Parathyroid adenoma (tissue), 2 donors: ENCODE measurements at regions not wholly inside any gene's neighbourhood (a gene's known extent, or its start where the extent isn't known, plus 50 kb on each side); places are given as distances from the start of the nearest gene placed in this dataset.

ENCODE experiments used
- H2AFZ ChIP-seq: fragments of 300-600 bp; sonication (generic); one replicate; pipeline ENCODE4 v1.7.0; 2017; ENCODE audit warnings: antibody characterized with exemption, mild to moderate bottlenecking
- H3K27ac ChIP-seq: fragments of 300-600 bp; sonication (generic); one replicate; pipeline ENCODE4 v1.7.0; 2017
- H3K27me3 ChIP-seq: fragments of 300-600 bp; sonication (generic); one replicate; pipeline ENCODE4 v1.7.0; 2017; ENCODE audit warnings: low read length; ENCODE audit not compliant: control insufficient read depth, insufficient read depth
- H3K36me3 ChIP-seq: fragments of 300-600 bp; sonication (generic); one replicate; pipeline ENCODE4 v1.7.0; 2017; ENCODE audit warnings: low read length; ENCODE audit not compliant: control insufficient read depth, insufficient read depth
- H3K4me1 ChIP-seq: fragments of 300-600 bp; sonication (generic); one replicate; pipeline ENCODE4 v1.7.0; 2017; ENCODE audit warnings: control low read depth
- H3K4me2 ChIP-seq: fragments of 300-600 bp; sonication (generic); one replicate; pipeline ENCODE4 v1.7.0; 2017; ENCODE audit warnings: low read length
- H3K4me3 ChIP-seq: fragments of 300-600 bp; sonication (generic); one replicate; pipeline ENCODE4 v1.7.0; 2017; ENCODE audit warnings: low read depth, low read length
- H3K79me2 ChIP-seq: fragments of 300-600 bp; sonication (generic); one replicate; pipeline ENCODE4 v1.7.0; 2017; ENCODE audit warnings: control low read depth
- H3K9ac ChIP-seq: fragments of 300-600 bp; sonication (generic); one replicate; pipeline ENCODE4 v1.7.0; 2017; ENCODE audit warnings: mild to moderate bottlenecking
- H3K9me3 ChIP-seq: fragments of 300-600 bp; sonication (generic); one replicate; pipeline ENCODE4 v1.7.0; 2017; ENCODE audit warnings: low read length; ENCODE audit not compliant: control insufficient read depth
- CTCF ChIP-seq: fragments of 300-600 bp; sonication (generic); IDR thresholded peaks from one replicate; pipeline ENCODE4 v1.7.0; 2017; ENCODE audit warnings: antibody characterized with exemption, mild to moderate bottlenecking
- donor health status: primary hyperparathyroidism.

DNA sequence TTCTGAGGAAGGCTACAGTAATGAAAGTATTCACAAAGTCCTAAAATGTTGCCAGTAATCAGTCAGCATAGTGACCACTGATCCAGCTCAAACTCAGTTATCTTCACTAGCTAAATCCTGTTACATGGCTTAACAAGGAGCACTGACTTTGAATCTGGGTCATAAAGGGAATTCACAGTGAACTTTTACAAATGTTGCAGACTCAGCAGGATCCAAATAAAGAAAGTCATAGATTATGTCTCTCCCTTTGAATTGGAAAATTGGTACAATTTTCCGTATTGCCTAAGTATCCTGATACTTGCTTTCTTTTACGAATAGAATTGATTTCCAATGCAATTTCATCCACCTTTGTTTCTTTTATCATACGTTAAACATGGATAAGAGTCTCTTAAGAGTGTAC lies 431.5 kb upstream of the CNTN6 start:
- H3K9ac ChIP-seq = no peak overlapping the region
- H3K9me3 ChIP-seq = no peaks in the 10 kb centered on the region
- H3K79me2 ChIP-seq = no peaks in the 10 kb centered on the region
- no peak for TF ChIP-seq CTCF
- H3K36me3 ChIP-seq = no peaks in the 10 kb centered on the region
- H3K4me2 ChIP-seq = no peak overlapping the region
- no peak overlapping the region for H2AFZ ChIP-seq
- H3K27me3 ChIP-seq = no peaks in the 10 kb centered on the region
- H3K4me1 ChIP-seq = no peaks in the 10 kb centered on the region
- no peak overlapping the region for H3K4me3 ChIP-seq
- no peak overlapping the region for H3K27ac ChIP-seq

- Histone ChIP-seq H3K9me3 (no peaks in the 10 kb centered on the region), H3K27me3 (no peaks in the 10 kb centered on the region), H3K4me2 (no peak overlapping the region), H3K4me1 (no peaks in the 10 kb centered on the region), H3K27ac (no peak overlapping the region), H3K4me3 (no peak overlapping the region), H3K36me3 (no peaks in the 10 kb centered on the region), H2AFZ (no peak overlapping the region), H3K9ac (no peak overlapping the region), H3K79me2 (no peaks in the 10 kb centered on the region)
- no peak for TF ChIP-seq CTCF
Observed at GRCh38 chr3:674116-674515, 418.7 kb upstream of the CNTN6 start.

DNA sequence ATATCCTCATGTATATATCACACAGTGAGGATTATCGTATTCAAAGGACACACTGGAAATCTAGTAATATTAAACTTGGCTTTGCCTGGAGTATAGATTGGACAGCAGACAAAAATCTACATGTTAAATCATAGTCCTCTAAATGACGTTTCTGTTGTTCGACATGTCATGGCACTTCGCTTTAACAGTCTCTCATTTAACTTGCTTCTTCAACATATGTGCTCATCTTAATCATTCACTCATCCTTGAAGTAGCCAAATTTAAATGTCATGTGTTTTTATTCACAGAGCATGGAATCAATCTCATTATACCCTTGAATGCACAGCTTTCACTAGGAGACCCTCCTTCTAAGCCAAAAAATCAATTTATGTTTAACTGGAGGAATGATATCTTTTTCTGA lies 417.0 kb upstream of the CNTN6 start:
- H3K9me3 ChIP-seq = no peaks in the 10 kb centered on the region
- H3K4me3 ChIP-seq = no peak overlapping the region
- no peak overlapping the region for H3K9ac ChIP-seq
- TF ChIP-seq CTCF = no peak
- H3K4me1 ChIP-seq = no peaks in the 10 kb centered on the region
- no peaks in the 10 kb centered on the region for H3K27me3 ChIP-seq
- H3K36me3 ChIP-seq = no peaks in the 10 kb centered on the region
- no peak overlapping the region for H3K27ac ChIP-seq
- H3K4me2 ChIP-seq = no peak overlapping the region
- no peaks in the 10 kb centered on the region for H3K79me2 ChIP-seq
- no peak overlapping the region for H2AFZ ChIP-seq

GRCh38 chr3:683770-684169 lies 409.1 kb upstream of the CNTN6 start:
- Histone ChIP-seq H3K27me3 (no peaks in the 10 kb centered on the region), H3K27ac (no peak overlapping the region), H3K4me1 (no peaks in the 10 kb centered on the region), H3K9ac (no peak overlapping the region), H3K9me3 (no peaks in the 10 kb centered on the region), H3K4me2 (no peak overlapping the region), H3K36me3 (no peaks in the 10 kb centered on the region), H3K4me3 (no peak overlapping the region), H2AFZ (no peak overlapping the region), H3K79me2 (no peaks in the 10 kb centered on the region)
- no peak for TF ChIP-seq CTCF

DNA sequence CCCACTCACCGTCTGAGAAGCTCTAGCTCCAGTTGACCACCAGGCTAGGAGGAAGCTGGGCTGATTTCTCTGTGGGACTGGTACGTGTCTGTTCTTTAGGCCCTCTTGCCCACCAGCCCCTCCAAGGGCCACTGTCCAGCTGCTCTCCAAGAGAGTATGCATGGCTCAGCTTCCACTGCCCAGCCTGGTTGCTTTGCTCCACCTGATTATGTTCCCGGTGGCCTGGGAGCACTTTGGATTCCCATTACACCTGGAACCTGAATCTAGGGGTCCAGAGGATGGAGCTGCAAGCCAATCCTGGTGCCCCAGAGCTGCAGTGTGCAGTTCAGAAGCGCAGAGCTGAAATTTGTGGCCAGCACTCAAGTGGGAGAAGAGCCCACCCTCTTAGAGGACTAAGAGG lies 402.1 kb upstream of the CNTN6 start:
- peaks cover 4% of the 10 kb centered on the region for H3K9me3 ChIP-seq
- no peaks in the 10 kb centered on the region for H3K4me1 ChIP-seq
- no peaks in the 10 kb centered on the region for H3K36me3 ChIP-seq

More for the DNA sequence above, 402.1 kb upstream of the CNTN6 start:
- Histone ChIP-seq H3K27ac (no peak overlapping the region), H3K79me2 (no peaks in the 10 kb centered on the region), H2AFZ (no peak overlapping the region), H3K4me3 (no peak overlapping the region), H3K9ac (no peak overlapping the region), H3K4me2 (no peak overlapping the region), H3K27me3 (no peaks in the 10 kb centered on the region)
- no peak for TF ChIP-seq CTCF
